GM20000 (cell line): ENCODE measurements at regions not wholly inside any gene's neighbourhood (a gene's known extent, or its start where the extent isn't known, plus 50 kb on each side); places are given as distances from the start of the nearest gene placed in this dataset.

Experiments
- DNase-seq: peaks from one replicate; pipeline ENCODE4 v3.0.0; 2012; ENCODE audit warnings: low spot score
- CTCF ChIP-seq: IDR thresholded peaks from 2 replicates; pipeline ENCODE4 v1.5.1; 2012; ENCODE audit warnings: mild to moderate bottlenecking, control low read depth; ENCODE audit errors: extremely low read depth, missing control alignments

- TF ChIP-seq CTCF, result no peak
These were observed 223.4 kb upstream of the GADL1 start for GRCh38 chr3:31117854-31118253.

GRCh38 chr3:31124373-31124772 lies 229.9 kb upstream of the GADL1 start:
- TF ChIP-seq CTCF, result no peak
- no peak for DNase-seq

More at GRCh38 chr3:31117854-31118253, 223.4 kb upstream of the GADL1 start:
- DNase-seq, result no peak

GRCh38 chr3:31125413-31126020 lies 231.1 kb upstream of the GADL1 start:
- DNase-seq, result no peak
- no peak for TF ChIP-seq CTCF

- DNase-seq, result peak; percentile 14
- no peak for TF ChIP-seq CTCF
These were observed 234.8 kb upstream of the GADL1 start for GRCh38 chr3:31129241-31129640.

- TF ChIP-seq CTCF, result no peak
- DNase-seq, result peak; percentile 8
These were observed 237.8 kb upstream of the GADL1 start for GRCh38 chr3:31132132-31132769.

GRCh38 chr3:31133541-31133940 lies 239.1 kb upstream of the GADL1 start:
- no peak for TF ChIP-seq CTCF
- no peak for DNase-seq

GRCh38 chr3:31135546-31135945 lies 241.1 kb upstream of the GADL1 start:
- TF ChIP-seq CTCF, result no peak

More at GRCh38 chr3:31135546-31135945, 241.1 kb upstream of the GADL1 start:
- DNase-seq, result no peak
